ENCODE measurements at regions not wholly inside any gene's neighbourhood (a gene's known extent, or its start where the extent isn't known, plus 50 kb on each side); places are given as distances from the start of the nearest gene placed in this dataset.

DNA sequence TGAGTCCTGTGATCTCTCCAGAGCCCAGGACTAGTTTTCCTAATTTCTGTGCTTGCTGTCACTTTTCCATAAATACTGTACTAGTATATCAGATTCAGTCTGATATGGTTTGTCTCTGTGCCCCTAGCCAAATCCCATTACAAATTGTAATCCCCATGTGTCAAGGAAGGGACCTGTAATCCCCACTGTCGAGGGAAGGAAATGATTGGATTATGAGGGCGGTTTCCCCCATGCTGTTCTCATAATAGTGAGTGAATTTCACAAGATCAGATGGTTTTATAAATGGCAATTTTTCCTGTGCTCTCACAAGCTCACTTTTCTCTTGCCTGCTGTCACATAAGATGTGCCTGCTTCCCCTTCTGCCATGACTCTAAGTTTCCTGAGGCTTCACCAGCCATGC, 54.8 kb upstream of the IFRD1 start:
- Histone ChIP-seq H3K36me3 (no peaks in the 10 kb centered on the region), H3K4me3 (no peak overlapping the region), H3K9me3 (no peaks in the 10 kb centered on the region), H3K27me3 (no peaks in the 10 kb centered on the region)
- no peak for DNase-seq

DNA sequence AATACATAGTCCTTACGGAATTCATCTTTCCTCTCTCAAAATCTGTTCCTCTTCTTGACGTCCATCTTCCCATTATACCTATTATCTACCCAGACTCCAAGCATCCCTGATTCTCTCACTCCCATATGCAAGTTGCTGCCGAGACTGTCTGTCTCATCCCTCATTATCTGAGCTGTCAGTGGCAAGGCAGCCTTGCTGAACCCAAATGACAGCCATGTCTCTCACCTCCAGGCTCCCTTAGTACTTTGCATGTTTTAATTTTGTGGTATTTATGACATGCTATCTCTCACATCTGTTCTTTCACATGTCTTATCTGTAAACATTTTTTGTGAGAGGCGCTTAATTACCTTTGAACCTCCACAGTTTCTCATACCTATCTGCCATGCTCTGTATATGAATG, 54.4 kb upstream of the IFRD1 start:
- no peak for DNase-seq
- Histone ChIP-seq H3K27me3 (no peaks in the 10 kb centered on the region), H3K4me3 (no peak overlapping the region), H3K36me3 (no peaks in the 10 kb centered on the region), H3K9me3 (no peaks in the 10 kb centered on the region)

DNA sequence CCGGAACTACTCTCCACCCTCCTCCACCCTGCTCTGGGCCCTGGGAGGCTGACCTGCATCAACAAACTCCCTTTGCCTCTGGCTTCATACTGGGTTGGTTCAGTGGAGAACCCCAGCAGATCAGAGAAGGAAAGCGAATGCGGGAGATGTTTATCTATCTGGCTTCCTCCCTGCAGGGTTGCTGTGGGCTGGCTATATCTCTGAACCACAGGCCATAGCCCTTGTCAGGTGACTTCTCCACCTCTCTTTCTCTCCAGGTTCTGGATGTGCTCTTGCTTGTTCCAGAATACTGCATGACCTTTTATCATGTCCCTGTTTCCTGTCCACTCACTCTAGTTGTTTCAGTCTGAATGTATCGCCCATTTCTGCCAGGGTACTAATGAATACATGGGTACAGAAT, 51.7 kb upstream of the IFRD1 start:
- Histone ChIP-seq H3K36me3 (no peaks in the 10 kb centered on the region), H3K4me3 (no peak overlapping the region), H3K27me3 (no peaks in the 10 kb centered on the region), H3K9me3 (no peaks in the 10 kb centered on the region)
- DNase-seq, result no peak

DNA sequence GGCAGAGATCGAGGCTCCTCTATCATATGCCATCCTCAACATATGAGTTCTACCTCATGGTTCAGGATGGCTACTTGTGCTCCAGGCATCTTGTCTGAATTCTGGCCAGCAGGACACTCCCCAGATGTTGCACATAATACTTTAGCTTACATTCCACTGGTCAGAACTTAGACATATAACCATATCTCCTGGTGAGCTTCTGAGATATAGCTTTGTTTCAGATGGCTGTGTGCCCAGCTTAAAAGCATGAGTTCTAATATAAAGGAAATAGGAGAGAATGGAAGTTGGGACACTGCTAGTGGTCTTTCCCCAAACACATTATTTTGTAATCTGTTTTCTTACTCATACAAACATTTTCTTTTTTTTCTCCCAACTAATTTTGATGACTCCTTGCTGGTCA, 50.8 kb upstream of the IFRD1 start:
- Histone ChIP-seq H3K27me3 (no peaks in the 10 kb centered on the region), H3K9me3 (no peaks in the 10 kb centered on the region), H3K4me3 (no peak overlapping the region), H3K36me3 (no peaks in the 10 kb centered on the region)
- peak; percentile 22 for DNase-seq

DNA sequence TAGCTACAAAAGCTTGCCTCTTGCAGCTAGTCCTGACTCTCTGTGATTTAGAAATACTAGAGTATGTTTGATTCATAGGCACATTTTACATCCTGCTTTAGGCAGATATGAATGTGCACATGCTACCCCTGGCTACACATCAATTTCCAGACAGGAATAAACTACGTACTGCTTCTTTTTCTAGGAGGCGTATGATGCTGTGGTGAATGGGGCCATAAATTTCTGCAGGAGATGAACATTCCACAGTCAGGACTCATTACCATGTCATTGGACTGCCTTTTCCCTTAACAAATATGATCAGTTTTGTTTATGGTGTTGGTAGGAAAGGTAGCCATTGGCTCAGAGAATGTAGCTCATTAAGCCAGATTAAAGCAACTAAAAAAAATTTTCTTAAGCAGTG, 50.1 kb upstream of the IFRD1 start:
- no peaks in the 10 kb centered on the region for H3K36me3 ChIP-seq
- H3K9me3 ChIP-seq, result no peaks in the 10 kb centered on the region
- no peaks in the 10 kb centered on the region for H3K27me3 ChIP-seq
- H3K4me3 ChIP-seq, result no peak overlapping the region
- DNase-seq, result no peak

All from MG63 (cell line).